Glomerular visceral epithelial cell (primary cell): ENCODE measurements at regions not wholly inside any gene's neighbourhood (a gene's known extent, or its start where the extent isn't known, plus 50 kb on each side); places are given as distances from the start of the nearest gene placed in this dataset.

Source experiments
- DNase-seq: peaks from one replicate; pipeline ENCODE4 v3.0.0-alpha.2; 2016; ENCODE audit errors: extremely low spot score

DNA sequence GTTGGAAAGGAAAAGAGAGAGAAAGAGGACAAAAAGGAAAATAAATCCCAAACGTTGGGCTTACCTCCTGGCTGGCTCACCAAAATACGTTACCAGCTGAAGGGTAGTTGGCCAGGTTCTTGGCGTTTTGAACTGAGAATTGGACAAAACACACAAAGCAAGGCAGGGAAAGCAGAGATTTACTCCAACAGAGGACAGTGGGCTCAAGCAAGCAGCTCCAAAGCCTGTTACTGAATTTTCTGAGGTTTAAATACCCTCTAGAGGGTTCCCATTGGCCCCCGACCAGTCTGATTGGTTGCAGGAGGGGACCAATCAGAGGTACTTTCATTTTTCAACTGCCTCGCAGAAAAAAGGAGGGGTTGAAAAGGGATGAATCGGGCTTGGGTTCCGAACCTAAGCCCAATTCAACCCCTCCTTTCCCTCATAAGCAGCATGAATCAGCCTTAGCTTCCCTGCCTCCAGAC is 55.6 kb upstream of the ALOX12 start:
- no peak for DNase-seq

DNA sequence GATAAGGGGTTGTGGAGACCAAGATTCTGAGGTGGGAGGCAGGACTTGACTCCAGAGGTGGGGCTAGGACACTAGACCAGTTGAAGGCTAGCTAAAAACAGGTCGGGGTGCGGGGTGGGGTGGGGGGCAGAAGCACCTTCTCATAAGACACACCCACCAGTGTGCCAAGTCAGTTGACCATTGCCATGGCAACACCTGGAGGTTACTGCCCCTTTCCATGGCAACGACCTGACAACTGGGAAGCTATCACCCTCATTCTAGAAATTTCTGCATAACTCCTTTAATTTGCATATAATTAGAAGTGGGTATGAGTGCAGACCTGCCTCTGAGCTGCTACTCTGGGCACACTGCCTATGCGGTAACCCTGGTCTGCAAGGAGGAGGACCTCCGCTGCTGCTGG is 53.9 kb upstream of the ALOX12 start:
- no peak for DNase-seq

DNA sequence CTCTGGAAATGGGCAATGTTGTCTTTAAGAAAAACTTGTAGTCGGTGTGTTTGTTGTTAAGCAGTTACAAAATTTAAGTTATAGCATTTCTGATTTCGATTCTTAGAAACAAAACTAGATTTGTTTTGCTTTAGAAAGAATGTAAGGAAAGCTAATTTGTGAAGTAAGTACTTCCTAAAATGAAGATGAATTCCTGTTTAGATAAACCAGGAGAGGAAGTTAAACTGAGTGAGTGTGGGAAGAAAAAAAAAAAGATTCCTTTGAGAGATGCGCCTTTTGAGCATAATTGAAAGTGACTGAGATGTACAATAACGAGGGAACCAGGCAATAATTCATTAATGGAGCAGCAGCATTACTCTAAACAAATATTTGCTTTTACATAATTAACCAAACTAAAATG is 52.4 kb upstream of the ALOX12 start:
- DNase-seq = no peak
